GM21447 (cell line): ENCODE measurements at regions not wholly inside any gene's neighbourhood (a gene's known extent, or its start where the extent isn't known, plus 50 kb on each side); places are given as distances from the start of the nearest gene placed in this dataset.
"Not testable (repeated sequence)": the region's sequence is repeated elsewhere in the genome, so short reads cannot be mapped to it uniquely, and the experiment has no call there.

Experiments used
- ATAC-seq: cut with Tn5 transposase; IDR thresholded peaks from one replicate; pipeline ENCODE4 v1.9.1; 2021; ENCODE audit not compliant: unreplicated experiment

- no peak for ATAC-seq
These were observed 178.0 kb downstream of the ZC3H11B start for GRCh38 chr1:219434923-219435297.

- no peak for ATAC-seq
These were observed 178.5 kb downstream of the ZC3H11B start for GRCh38 chr1:219434285-219434922.

GRCh38 chr1:219433496-219434131, 179.3 kb downstream of the ZC3H11B start:
- no peak for ATAC-seq

- ATAC-seq, result no peak
These were observed 179.9 kb downstream of the ZC3H11B start for GRCh38 chr1:219433001-219433400.

GRCh38 chr1:219432191-219432606, 180.7 kb downstream of the ZC3H11B start:
- ATAC-seq, result no peak

GRCh38 chr1:219430419-219430818, 182.5 kb downstream of the ZC3H11B start:
- no peak for ATAC-seq

GRCh38 chr1:219428651-219429050, 184.3 kb downstream of the ZC3H11B start:
- no peak for ATAC-seq

- no peak for ATAC-seq
These were observed 184.9 kb downstream of the ZC3H11B start for GRCh38 chr1:219427989-219428388.

- no peak for ATAC-seq
These were observed 185.5 kb downstream of the ZC3H11B start for GRCh38 chr1:219427403-219427802.

- no peak for ATAC-seq
These were observed 189.9 kb downstream of the ZC3H11B start for GRCh38 chr1:219422811-219423598.

GRCh38 chr1:219420913-219421312, 192.0 kb downstream of the ZC3H11B start:
- ATAC-seq, result no peak

GRCh38 chr1:219419860-219420259, 193.0 kb downstream of the ZC3H11B start:
- no peak for ATAC-seq

- no peak for ATAC-seq
These were observed 193.8 kb downstream of the ZC3H11B start for GRCh38 chr1:219419065-219419464.

GRCh38 chr1:219417610-219418009, 195.3 kb downstream of the ZC3H11B start:
- no peak for ATAC-seq

- ATAC-seq, result peak; percentile 93
These were observed 196.2 kb downstream of the ZC3H11B start for GRCh38 chr1:219416598-219417238.

GRCh38 chr1:219415915-219416314, 197.0 kb downstream of the ZC3H11B start:
- ATAC-seq, result no peak

GRCh38 chr1:219415433-219415832, 197.5 kb downstream of the ZC3H11B start:
- ATAC-seq, result no peak

GRCh38 chr1:219414250-219414649, 198.7 kb downstream of the ZC3H11B start:
- ATAC-seq, result no peak

- ATAC-seq, result no peak
These were observed 199.4 kb downstream of the ZC3H11B start for GRCh38 chr1:219413536-219413935.

GRCh38 chr1:219412772-219413171, 200.1 kb downstream of the ZC3H11B start:
- ATAC-seq, result no peak

- not testable (repeated sequence) for ATAC-seq
These were observed 202.2 kb downstream of the ZC3H11B start for GRCh38 chr1:219410721-219411120.
